K562 (cell line): ENCODE measurements at regions not wholly inside any gene's neighbourhood (a gene's known extent, or its start where the extent isn't known, plus 50 kb on each side); places are given as distances from the start of the nearest gene placed in this dataset.

Source experiments
- ATAC-seq: fragments of 200-7000 bp; cut with Tn5 transposase; 3 replicates; pipeline ENCODE4 v1.9.1; 2020; ENCODE audit warnings: moderate library complexity
- BruUV-seq: library from RNA; stranded (reverse); fragments of 400-500 nt; replicated peaks from 2 replicates; lab custom pipeline; 2021; lab: Mats Ljungman, UMichigan
- CTCF ChIA-PET: fragments of 300-600 bp; formaldehyde crosslinking; extraction: SDS; loops from one replicate; lab custom pipeline; 2021; ENCODE audit warnings: low intra/inter-chr PET ratio; lab: Yijun Ruan, JAX
- POLR2A ChIA-PET: fragments of 300-600, 350-650 bp; sonication (Branson Sonifier 250); formaldehyde crosslinking; extraction: SDS; loops from one replicate; lab custom pipeline; 2021; ENCODE audit warnings: antibody characterized with exemption, inconsistent platforms; lab: Yijun Ruan, JAX
- DNase-seq, 4 experiments: peaks; one replicate each; pipeline versions ENCODE4 v3.0.0 to v3.0.0-alpha.2; 2011 to 2018; ENCODE audit warnings: low spot score in 3 of 4, mixed read lengths in 3 of 4; ENCODE audit errors: extremely low read depth in 1 of 4
- FAIRE-seq: peaks from 2 replicates; lab custom pipeline; 2011; peaks lifted over from hg19 to GRCh38; lab: Jason Lieb, UNC
- H2AFZ ChIP-seq: 2 replicates; pipeline ENCODE4 v1.6.0; 2011; ENCODE audit warnings: low read depth, low read length, control low read depth, inconsistent platforms
- H3K27ac ChIP-seq: fragments of 200-600 bp; 3 replicates; pipeline ENCODE4 v1.8.0; 2011; ENCODE audit warnings: low read depth, mild to moderate bottlenecking, control low read depth, inconsistent platforms, low read length, moderate library complexity, mixed read lengths; ENCODE audit errors: extremely low read depth
- H3K27me3 ChIP-seq, 2 experiments: fragments of 300-600 bp in 1 of 2; 2 replicates in 1 of 2; 3 replicates in 1 of 2; pipeline versions ENCODE4 v1.6.0 to v1.8.0; 2011; ENCODE audit warnings: inconsistent platforms in 2 of 2, low read length in 2 of 2, mild to moderate bottlenecking in 1 of 2, mixed read lengths in 1 of 2, moderate library complexity in 1 of 2; ENCODE audit not compliant: control insufficient read depth in 2 of 2, insufficient read depth in 2 of 2
- H3K36me3 ChIP-seq: fragments of 300-600 bp; 3 replicates; pipeline ENCODE4 v1.8.0; 2011; ENCODE audit warnings: mild to moderate bottlenecking, low read length, inconsistent platforms; ENCODE audit not compliant: control insufficient read depth, insufficient read depth
- H3K4me1 ChIP-seq, 2 experiments: fragments of 200-600 bp in 1 of 2; replicated peaks in 1 of 2; 2 replicates in 1 of 2; 3 replicates in 1 of 2; pipeline versions ENCODE4 v1.5.1 to v1.8.0; 2011; ENCODE audit warnings: inconsistent platforms in 2 of 2, low read length in 2 of 2, mild to moderate bottlenecking in 1 of 2, mixed read lengths in 1 of 2, moderate library complexity in 1 of 2; ENCODE audit not compliant: control insufficient read depth in 2 of 2, insufficient read depth in 2 of 2
- H3K4me2 ChIP-seq: 2 replicates; pipeline ENCODE4 v1.6.1; 2011; ENCODE audit warnings: low read length, control low read depth, inconsistent platforms, mixed read lengths; ENCODE audit not compliant: insufficient read depth
- H3K4me3 ChIP-seq: fragments of 200-600 bp; sonication (generic), shearing (Covaris generic); 2 replicates; pipeline ENCODE4 v1.5.1; 2016; ENCODE audit warnings: control low read depth, inconsistent platforms
- H3K79me2 ChIP-seq: fragments of 200-600 bp; 3 replicates; pipeline ENCODE4 v1.8.0; 2011; ENCODE audit warnings: low read length, inconsistent platforms; ENCODE audit not compliant: control insufficient read depth, insufficient read depth
- H3K9ac ChIP-seq, 2 experiments: 2 replicates each; pipeline versions ENCODE4 v1.6.0 to v1.6.1; 2011; ENCODE audit warnings: low read depth in 2 of 2, low read length in 2 of 2, control low read depth in 1 of 2, inconsistent platforms in 1 of 2, mild to moderate bottlenecking in 1 of 2, mixed read lengths in 1 of 2; ENCODE audit not compliant: insufficient read depth in 1 of 2
- H3K9me1 ChIP-seq: one replicate; pipeline ENCODE4 v1.6.0; 2011; ENCODE audit warnings: inconsistent platforms, mild to moderate bottlenecking, low read length, moderate library complexity; ENCODE audit not compliant: control insufficient read depth, insufficient read depth
- H3K9me3 ChIP-seq: replicated peaks from 2 replicates; pipeline ENCODE4 v1.5.1; 2011; ENCODE audit warnings: low read depth, low read length, inconsistent platforms; ENCODE audit not compliant: control insufficient read depth, insufficient read depth
- H4K20me1 ChIP-seq: replicated peaks from 2 replicates; pipeline ENCODE4 v1.6.1; 2011; ENCODE audit warnings: low read length, inconsistent platforms, mixed read lengths; ENCODE audit not compliant: control insufficient read depth, insufficient read depth
- SETDB1 ChIP-seq: IDR thresholded peaks from one replicate; pipeline ENCODE4 v1.6.1; 2012; ENCODE audit warnings: low read length, control low read depth, inconsistent platforms
- ZBTB33 ChIP-seq: sonication (generic); formaldehyde crosslinking; IDR thresholded peaks from 2 replicates; pipeline ENCODE4 v1.8.1; 2023; ENCODE audit warnings: mild to moderate bottlenecking, missing genetic modification reagents
- ZNF512 ChIP-seq: IDR thresholded peaks from 2 replicates; pipeline ENCODE4 v1.6.1; 2016; ENCODE audit warnings: missing genetic modification characterization, missing compliant biosample characterization
- WGBS: fragments of 100-300 bp; shearing (Covaris generic); methylation state at CpG from one replicate; pipeline ENCODE4 v1.1.6; 2016; ENCODE audit warnings: low coverage, mixed read lengths; ENCODE audit not compliant: insufficient coverage; ENCODE audit errors: missing lambda C conversion rate; 5-methylcytosine and 5-hydroxymethylcytosine counted together
- in situ Hi-C: fragments of 300-500 bp; cut with MboI; formaldehyde crosslinking; loops from 4 replicates; pipeline ENCODE4 v1.15.0; 2018; ENCODE audit warnings: inconsistent platforms, mixed read lengths
- intact Hi-C: fragments of 100-400 bp; cut with micrococcal nuclease; formaldehyde crosslinking; loops from 2 replicates; pipeline ENCODE4 v1.14.2; 2022

GRCh38 chr21:38916214-38916964 is 110.7 kb downstream of the ETS2 start:
- in situ Hi-C loops (no loop called here), intact Hi-C loops (loop anchor here (10.0 kb wide), 1 partner anchor 112 kb away; the partner anchor contains the start of gene ETS2)
- Histone ChIP-seq H4K20me1 (no peaks in the 10 kb centered on the region), H3K4me2 (no peak overlapping the region), H3K4me3 (no peak overlapping the region), H3K9ac (no peak overlapping the region), H3K36me3 (no peaks in the 10 kb centered on the region), H3K79me2 (no peaks in the 10 kb centered on the region), H3K9me3 (no peaks in the 10 kb centered on the region), H3K4me1 (peaks cover 5 to 12% of the 10 kb centered on the region in 2 experiments; a peak in 4 of 5 replicates), H2AFZ (no peak overlapping the region), H3K9me1 (no peaks in the 10 kb centered on the region), H3K27me3 (peaks cover 26 to 43% of the 10 kb centered on the region in 2 experiments), H3K27ac (no peak overlapping the region)
- ChIA-PET CTCF (no interaction called here), POLR2A (interaction anchor here (1.6 kb wide), 1 partner anchor 13 kb away, joined by 6 read pairs; no protein-coding TSS in a partner anchor)
- FAIRE-seq: no peak
- DNase-seq: no peak
- no TSS peak for BruUV-seq
- WGBS: 0% methylated on average over 1 of the region's 1 CpG
- peak; percentile 73 for TF ChIP-seq ZNF512 (tag)
- TF ChIP-seq SETDB1: no peak
- TF ChIP-seq ZBTB33 (CRISPR knock-in tag): no peak
- no peak for ATAC-seq
